ENCODE measurements at regions not wholly inside any gene's neighbourhood (a gene's known extent, or its start where the extent isn't known, plus 50 kb on each side); places are given as distances from the start of the nearest gene placed in this dataset.

DNA sequence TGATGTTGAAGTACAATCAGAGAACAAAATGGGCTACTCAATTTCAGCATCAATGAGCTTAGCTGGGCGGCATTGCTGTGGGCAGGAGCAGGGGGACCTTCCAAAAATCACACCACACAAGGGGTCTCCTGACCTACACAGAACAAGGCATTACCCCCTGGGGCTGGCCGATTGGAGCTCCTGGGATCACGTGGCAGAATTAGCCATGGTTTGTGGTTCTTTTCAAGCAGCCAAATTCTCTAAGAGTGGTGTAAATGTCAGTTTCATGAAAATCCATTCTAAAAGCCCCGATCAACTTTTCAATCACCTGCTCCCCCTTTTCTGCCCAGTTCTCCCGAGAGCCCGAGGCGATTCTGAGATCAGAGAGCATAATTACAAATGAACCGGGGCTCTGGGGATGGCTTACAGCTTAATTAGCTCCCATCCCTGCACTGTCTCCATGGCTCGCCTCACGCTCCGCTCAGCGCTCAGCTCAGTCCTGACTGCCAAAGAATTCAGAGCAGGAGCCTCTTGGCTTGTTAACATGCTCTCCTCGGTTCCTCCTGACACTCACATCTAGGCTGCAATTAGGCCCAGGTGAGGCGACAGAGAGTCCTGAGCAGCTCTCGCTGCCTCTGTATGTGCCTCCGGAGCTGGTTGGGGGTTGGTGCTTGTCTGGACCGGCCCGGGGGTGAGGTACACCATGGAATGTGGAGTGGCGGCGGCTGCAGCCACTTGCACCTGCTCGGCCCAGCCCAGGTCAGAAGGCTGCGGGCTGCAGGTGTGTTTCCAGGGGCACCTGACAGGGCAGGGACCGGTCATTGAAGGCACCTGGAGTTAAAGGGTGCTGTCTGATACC is 111.8 kb downstream of the WDR11 start:
- TF ChIP-seq, protein P1, sequence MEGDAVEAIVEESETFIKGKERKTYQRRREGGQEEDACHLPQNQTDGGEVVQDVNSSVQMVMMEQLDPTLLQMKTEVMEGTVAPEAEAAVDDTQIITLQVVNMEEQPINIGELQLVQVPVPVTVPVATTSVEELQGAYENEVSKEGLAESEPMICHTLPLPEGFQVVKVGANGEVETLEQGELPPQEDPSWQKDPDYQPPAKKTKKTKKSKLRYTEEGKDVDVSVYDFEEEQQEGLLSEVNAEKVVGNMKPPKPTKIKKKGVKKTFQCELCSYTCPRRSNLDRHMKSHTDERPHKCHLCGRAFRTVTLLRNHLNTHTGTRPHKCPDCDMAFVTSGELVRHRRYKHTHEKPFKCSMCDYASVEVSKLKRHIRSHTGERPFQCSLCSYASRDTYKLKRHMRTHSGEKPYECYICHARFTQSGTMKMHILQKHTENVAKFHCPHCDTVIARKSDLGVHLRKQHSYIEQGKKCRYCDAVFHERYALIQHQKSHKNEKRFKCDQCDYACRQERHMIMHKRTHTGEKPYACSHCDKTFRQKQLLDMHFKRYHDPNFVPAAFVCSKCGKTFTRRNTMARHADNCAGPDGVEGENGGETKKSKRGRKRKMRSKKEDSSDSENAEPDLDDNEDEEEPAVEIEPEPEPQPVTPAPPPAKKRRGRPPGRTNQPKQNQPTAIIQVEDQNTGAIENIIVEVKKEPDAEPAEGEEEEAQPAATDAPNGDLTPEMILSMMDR (conservative IDR thresholded peaks at IDR 0.05; ENCODE audit: low read length), result no peak
- no peak for TF ChIP-seq EZH2phosphoT487 (IDR thresholded peaks at IDR 0.05; ENCODE audit: borderline replicate concordance)
